T-helper 2 cell treated with Interferon-gamma antibody and Interleukin-4, amounts not matched to agents 100 ng/mL and 5 ng/mL, for 36 hours (primary cell): ENCODE measurements at regions not wholly inside any gene's neighbourhood (a gene's known extent, or its start where the extent isn't known, plus 50 kb on each side); places are given as distances from the start of the nearest gene placed in this dataset.

ENCODE experiments used
- intact Hi-C: fragments of 100-400 bp; cut with micrococcal nuclease; formaldehyde crosslinking; loops from one replicate; pipeline ENCODE4 v1.15.1; 2023

- intact Hi-C loops, result no loop called here
Measured at GRCh38 chr14:101460521-101460920, 100.8 kb upstream of the DIO3 start.

- intact Hi-C loops, result no loop called here
Measured at GRCh38 chr14:101460986-101461750, 100.1 kb upstream of the DIO3 start.

DNA sequence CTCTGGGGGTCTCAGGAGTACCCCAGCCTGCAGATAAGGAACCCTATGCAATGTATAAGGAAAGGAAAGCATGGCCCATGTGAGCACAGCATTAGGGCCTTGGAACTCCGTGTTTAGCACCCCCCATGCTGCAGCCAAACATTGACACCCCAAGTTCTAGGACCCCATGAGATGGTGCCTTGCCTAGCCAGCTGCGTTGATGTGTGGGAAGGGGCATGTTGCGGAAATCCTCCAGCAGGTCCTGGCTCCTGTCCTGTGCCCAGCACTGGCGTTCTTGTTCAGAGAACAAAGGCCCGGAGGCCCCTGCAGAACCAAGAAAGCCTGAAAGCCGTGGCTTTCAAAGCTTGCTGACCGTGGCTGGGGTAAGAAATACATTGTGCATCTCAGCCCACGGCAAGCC is 99.4 kb upstream of the DIO3 start:
- intact Hi-C loops, result no loop called here

DNA sequence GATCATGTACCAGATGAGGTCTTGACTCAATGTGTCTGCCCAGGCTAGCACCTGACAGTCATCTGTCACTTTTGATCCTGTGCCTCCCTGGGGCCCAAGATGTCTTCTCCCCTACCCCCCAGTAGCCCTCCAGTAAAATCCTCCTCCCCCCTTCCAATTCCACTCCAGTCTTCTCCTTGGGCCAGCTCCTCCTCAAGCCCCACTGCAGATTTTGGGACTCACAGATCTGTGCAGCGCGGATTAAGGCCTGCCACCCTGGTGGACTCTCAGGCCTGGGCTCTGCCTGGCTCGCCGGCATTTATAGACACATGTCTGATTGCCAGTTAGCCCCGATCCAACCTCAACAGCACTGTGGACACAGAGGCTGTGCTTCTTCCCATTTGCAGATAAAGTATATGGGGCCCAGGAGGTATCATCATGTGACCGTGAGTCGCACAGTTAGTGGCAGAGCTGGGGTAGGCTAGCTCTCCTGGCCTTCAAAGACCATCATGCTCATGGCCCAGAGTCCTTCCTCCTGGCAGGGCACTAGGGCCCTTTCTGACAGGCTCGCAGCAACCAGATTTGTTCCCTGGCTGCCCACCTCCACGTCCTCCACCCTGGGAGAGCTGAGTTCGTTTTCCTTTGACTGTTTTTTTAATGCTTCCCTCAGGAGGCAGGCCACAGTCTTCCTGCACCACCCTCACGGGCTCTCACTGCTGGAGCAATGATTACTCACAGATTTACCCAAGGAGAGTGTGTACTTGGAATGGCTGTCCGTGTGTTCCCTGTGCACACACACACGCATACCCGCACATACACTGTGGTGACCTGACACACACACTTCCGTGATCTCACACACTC is 98.3 kb upstream of the DIO3 start:
- intact Hi-C loops, result no loop called here

- intact Hi-C loops, result no loop called here
Measured at GRCh38 chr14:101463566-101464171, 97.6 kb upstream of the DIO3 start.

- intact Hi-C loops, result no loop called here
Measured at GRCh38 chr14:101464310-101464983, 96.8 kb upstream of the DIO3 start.

GRCh38 chr14:101464984-101465794 is 96.1 kb upstream of the DIO3 start:
- intact Hi-C loops, result no loop called here

GRCh38 chr14:101465795-101466448 is 95.4 kb upstream of the DIO3 start:
- intact Hi-C loops, result no loop called here

DNA sequence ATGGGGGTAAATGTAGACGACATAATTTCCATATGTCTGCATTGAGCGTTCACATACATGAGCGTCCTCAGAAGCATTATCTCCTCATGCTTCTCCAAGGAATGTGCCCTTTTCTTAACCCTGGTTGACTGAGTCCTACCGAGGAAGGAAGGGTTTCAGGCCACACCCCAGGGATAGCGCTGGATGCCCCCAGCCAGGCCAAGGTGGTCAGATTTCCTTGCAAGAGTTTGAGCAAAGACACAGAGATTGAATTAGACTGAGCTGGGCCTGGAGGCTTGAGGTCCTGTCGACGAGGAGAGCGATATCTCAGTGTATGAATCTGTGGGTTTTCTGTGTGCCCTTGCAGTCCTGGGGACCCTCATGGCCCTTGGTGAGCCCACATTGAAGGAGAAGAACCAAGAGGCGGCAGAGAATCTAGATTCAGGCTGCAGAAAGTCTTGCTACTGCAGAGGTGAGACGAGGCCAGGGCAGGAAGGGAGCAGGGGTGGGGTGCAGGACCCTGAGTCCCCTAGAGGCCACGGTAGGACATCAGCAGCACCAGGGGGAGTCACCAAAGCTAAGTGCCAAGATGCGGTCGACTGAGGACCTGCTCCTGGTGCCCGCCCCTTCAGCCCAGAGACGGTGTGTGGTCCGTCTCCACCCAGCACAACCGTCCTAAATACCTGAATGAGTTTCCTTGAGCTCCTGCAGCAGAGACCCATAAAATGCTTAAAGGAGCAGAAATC is 94.7 kb upstream of the DIO3 start:
- intact Hi-C loops, result no loop called here

GRCh38 chr14:101467181-101467926 is 93.9 kb upstream of the DIO3 start:
- intact Hi-C loops, result no loop called here

- intact Hi-C loops, result no loop called here
Measured at GRCh38 chr14:101469382-101470247, 91.7 kb upstream of the DIO3 start.

DNA sequence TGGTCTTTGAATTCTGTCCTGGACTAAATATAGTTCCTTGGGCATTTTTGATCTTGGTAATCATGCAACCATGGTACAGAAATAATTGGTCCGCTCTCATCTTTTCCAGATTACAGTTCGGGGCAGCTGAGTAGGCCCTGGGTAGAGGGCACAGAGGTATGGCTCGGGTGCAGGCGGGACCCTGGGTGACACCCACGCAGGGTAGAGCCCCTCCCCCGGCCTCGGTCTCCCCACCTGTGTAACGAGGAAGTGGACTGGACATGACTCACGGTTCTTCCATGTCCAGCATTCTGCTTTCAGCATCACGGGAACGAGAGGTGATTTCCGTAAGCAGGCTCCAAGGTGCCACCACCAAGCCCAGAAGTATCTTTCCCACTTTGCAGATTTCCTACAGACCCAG is 91.0 kb upstream of the DIO3 start:
- intact Hi-C loops, result no loop called here

GRCh38 chr14:101471723-101472517 is 89.4 kb upstream of the DIO3 start:
- intact Hi-C loops, result no loop called here

- intact Hi-C loops, result no loop called here
Measured at GRCh38 chr14:101472518-101472849, 88.8 kb upstream of the DIO3 start.

- intact Hi-C loops, result no loop called here
Measured at GRCh38 chr14:101473045-101473729, 88.1 kb upstream of the DIO3 start.

GRCh38 chr14:101473795-101474562 is 87.3 kb upstream of the DIO3 start:
- intact Hi-C loops, result no loop called here
